ENCODE measurements at regions not wholly inside any gene's neighbourhood (a gene's known extent, or its start where the extent isn't known, plus 50 kb on each side); places are given as distances from the start of the nearest gene placed in this dataset.

DNA sequence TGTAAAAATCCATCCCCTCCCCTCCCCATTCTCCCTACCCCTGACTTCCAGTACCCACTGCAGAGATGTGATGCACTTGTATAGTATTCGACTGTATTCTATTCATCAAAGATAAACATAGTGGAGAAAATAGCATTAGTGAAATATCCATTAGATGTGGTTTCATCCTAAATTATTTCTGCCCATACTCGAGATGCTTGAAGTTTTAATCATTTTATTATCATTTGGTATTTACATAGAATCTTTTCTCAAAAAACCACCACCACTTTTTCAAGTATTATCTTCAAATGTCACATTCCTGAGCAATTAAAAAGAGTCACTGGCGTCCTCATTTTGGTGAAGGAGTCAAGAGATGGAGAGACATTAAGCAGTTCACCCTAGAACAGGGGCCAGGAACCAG is 181.9 kb downstream of the HAO1 start:
- no peaks in the 10 kb centered on the region for H3K9me2 ChIP-seq (replicated peaks; ENCODE audit: low read depth, low read length)
- H3K4me2 ChIP-seq (ENCODE audit: low read depth, low read length, poor library complexity, severe bottlenecking) = no peak overlapping the region
- TF ChIP-seq, protein P1, sequence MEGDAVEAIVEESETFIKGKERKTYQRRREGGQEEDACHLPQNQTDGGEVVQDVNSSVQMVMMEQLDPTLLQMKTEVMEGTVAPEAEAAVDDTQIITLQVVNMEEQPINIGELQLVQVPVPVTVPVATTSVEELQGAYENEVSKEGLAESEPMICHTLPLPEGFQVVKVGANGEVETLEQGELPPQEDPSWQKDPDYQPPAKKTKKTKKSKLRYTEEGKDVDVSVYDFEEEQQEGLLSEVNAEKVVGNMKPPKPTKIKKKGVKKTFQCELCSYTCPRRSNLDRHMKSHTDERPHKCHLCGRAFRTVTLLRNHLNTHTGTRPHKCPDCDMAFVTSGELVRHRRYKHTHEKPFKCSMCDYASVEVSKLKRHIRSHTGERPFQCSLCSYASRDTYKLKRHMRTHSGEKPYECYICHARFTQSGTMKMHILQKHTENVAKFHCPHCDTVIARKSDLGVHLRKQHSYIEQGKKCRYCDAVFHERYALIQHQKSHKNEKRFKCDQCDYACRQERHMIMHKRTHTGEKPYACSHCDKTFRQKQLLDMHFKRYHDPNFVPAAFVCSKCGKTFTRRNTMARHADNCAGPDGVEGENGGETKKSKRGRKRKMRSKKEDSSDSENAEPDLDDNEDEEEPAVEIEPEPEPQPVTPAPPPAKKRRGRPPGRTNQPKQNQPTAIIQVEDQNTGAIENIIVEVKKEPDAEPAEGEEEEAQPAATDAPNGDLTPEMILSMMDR (conservative IDR thresholded peaks at IDR 0.05; ENCODE audit: low read length) = no peak
- TF ChIP-seq EZH2phosphoT487 (IDR thresholded peaks at IDR 0.05; ENCODE audit: borderline replicate concordance) = no peak
- H3K9me3 ChIP-seq (ENCODE audit: insufficient read depth, low read depth, low read length) = no peaks in the 10 kb centered on the region
- H3K9ac ChIP-seq (ENCODE audit: low read depth, low read length, poor library complexity, severe bottlenecking) = no peak overlapping the region
- no peaks in the 10 kb centered on the region for H3K36me3 ChIP-seq (ENCODE audit: insufficient read depth, low read length)
- no peaks in the 10 kb centered on the region for H3F3A ChIP-seq (ENCODE audit: low read depth)
- no peaks in the 10 kb centered on the region for H3K4me1 ChIP-seq (ENCODE audit: insufficient read depth, low read length, poor library complexity, severe bottlenecking)
- H3K79me2 ChIP-seq (ENCODE audit: insufficient read depth, low read length) = no peaks in the 10 kb centered on the region
- H2AFZ ChIP-seq (ENCODE audit: low read length) = no peak overlapping the region
- H3K4me3 ChIP-seq (ENCODE audit: low read length, poor library complexity, severe bottlenecking) = no peak overlapping the region
- H4K20me1 ChIP-seq (ENCODE audit: insufficient read depth, low read length, poor library complexity, severe bottlenecking) = no peaks in the 10 kb centered on the region
- no peaks in the 10 kb centered on the region for H3K27me3 ChIP-seq (ENCODE audit: insufficient read depth, low read length, poor library complexity, severe bottlenecking)

DNA sequence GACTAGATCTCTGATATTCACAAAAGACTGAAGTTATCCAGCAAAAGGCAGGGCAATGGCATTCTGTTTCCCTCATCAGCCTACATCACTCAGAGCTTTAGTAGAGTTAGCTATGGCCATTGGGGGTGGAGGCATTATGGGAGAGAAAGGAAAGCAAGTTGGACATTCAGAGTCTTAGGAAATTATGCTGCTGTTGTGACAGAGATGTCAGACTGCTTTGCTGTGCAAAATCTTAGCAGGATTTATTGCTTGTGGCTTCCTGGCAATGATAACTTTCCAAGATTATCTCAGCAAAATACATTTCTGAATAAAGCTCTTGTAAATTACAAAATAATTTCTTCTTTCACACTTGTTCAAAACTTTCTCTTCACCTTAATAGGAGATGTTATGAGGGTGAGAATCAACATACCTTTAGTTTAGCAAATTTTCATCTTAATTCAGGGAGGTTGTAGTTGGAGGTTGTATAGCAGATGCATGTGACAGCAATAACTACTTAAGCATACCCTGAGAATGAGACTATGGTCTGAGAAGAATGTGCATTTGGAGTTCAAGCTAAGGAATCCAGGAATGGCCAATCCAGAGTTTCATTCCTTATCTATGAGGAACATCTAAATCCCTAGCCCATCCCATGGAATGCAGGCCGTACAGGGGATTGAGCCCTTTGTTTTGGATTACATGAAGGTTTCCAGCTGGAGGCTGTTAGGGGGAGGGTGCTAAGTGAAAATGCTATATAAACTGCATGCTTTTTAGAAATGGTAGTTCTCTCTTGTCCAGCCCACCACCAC is 179.8 kb downstream of the HAO1 start:
- Histone ChIP-seq H3K4me3 (ENCODE audit: low read length, poor library complexity, severe bottlenecking) (no peak overlapping the region), H4K20me1 (ENCODE audit: insufficient read depth, low read length, poor library complexity, severe bottlenecking) (no peaks in the 10 kb centered on the region), H3K79me2 (ENCODE audit: insufficient read depth, low read length) (no peaks in the 10 kb centered on the region), H3K27me3 (ENCODE audit: insufficient read depth, low read length, poor library complexity, severe bottlenecking) (no peaks in the 10 kb centered on the region), H3K9ac (ENCODE audit: low read depth, low read length, poor library complexity, severe bottlenecking) (no peak overlapping the region), H3K4me2 (ENCODE audit: low read depth, low read length, poor library complexity, severe bottlenecking) (no peak overlapping the region), H3K36me3 (ENCODE audit: insufficient read depth, low read length) (no peaks in the 10 kb centered on the region), H3K9me2 (replicated peaks; ENCODE audit: low read depth, low read length) (no peaks in the 10 kb centered on the region), H3K9me3 (ENCODE audit: insufficient read depth, low read depth, low read length) (no peaks in the 10 kb centered on the region), H3F3A (ENCODE audit: low read depth) (no peaks in the 10 kb centered on the region), H2AFZ (ENCODE audit: low read length) (no peak overlapping the region), H3K4me1 (ENCODE audit: insufficient read depth, low read length, poor library complexity, severe bottlenecking) (no peaks in the 10 kb centered on the region)
- TF ChIP-seq, protein P1 (conservative IDR thresholded peaks at IDR 0.05; ENCODE audit: low read length) = no peak
- TF ChIP-seq EZH2phosphoT487 (IDR thresholded peaks at IDR 0.05; ENCODE audit: borderline replicate concordance) = no peak

DNA sequence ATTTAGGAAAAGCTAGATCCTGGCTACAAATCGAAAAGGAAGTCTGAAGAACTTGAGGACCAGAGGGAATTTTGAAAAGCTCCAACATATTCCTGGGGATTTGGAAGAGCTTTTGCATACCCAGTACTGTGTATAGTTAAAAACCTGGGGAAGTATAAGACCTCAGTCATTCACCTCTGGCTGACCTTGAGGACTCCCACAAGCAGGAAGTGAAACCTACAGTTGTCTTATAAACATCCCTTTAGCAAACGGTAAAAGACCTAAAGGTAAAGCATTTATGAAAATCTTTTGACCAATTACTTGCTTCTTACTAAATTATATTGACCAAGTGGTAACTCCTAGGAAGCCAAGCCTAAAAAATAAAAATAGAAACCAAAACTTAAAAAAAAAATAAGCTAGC is 175.0 kb downstream of the HAO1 start:
- H3K4me3 ChIP-seq (ENCODE audit: low read length, poor library complexity, severe bottlenecking) = no peak overlapping the region
- H3K36me3 ChIP-seq (ENCODE audit: insufficient read depth, low read length) = no peaks in the 10 kb centered on the region
- no peaks in the 10 kb centered on the region for H3K4me1 ChIP-seq (ENCODE audit: insufficient read depth, low read length, poor library complexity, severe bottlenecking)
- no peak overlapping the region for H2AFZ ChIP-seq (ENCODE audit: low read length)
- no peak for TF ChIP-seq EZH2phosphoT487 (IDR thresholded peaks at IDR 0.05; ENCODE audit: borderline replicate concordance)
- TF ChIP-seq, protein P1 (conservative IDR thresholded peaks at IDR 0.05; ENCODE audit: low read length) = no peak
- H3K79me2 ChIP-seq (ENCODE audit: insufficient read depth, low read length) = no peaks in the 10 kb centered on the region
- H3K9me2 ChIP-seq (replicated peaks; ENCODE audit: low read depth, low read length) = no peaks in the 10 kb centered on the region
- H3K9ac ChIP-seq (ENCODE audit: low read depth, low read length, poor library complexity, severe bottlenecking) = no peak overlapping the region
- no peaks in the 10 kb centered on the region for H4K20me1 ChIP-seq (ENCODE audit: insufficient read depth, low read length, poor library complexity, severe bottlenecking)
- H3K9me3 ChIP-seq (ENCODE audit: insufficient read depth, low read depth, low read length) = no peaks in the 10 kb centered on the region
- H3K27me3 ChIP-seq (ENCODE audit: insufficient read depth, low read length, poor library complexity, severe bottlenecking) = no peaks in the 10 kb centered on the region
- no peaks in the 10 kb centered on the region for H3F3A ChIP-seq (ENCODE audit: low read depth)
- no peak overlapping the region for H3K4me2 ChIP-seq (ENCODE audit: low read depth, low read length, poor library complexity, severe bottlenecking)
